ENCODE measurements at regions not wholly inside any gene's neighbourhood (a gene's known extent, or its start where the extent isn't known, plus 50 kb on each side); places are given as distances from the start of the nearest gene placed in this dataset.

DNA sequence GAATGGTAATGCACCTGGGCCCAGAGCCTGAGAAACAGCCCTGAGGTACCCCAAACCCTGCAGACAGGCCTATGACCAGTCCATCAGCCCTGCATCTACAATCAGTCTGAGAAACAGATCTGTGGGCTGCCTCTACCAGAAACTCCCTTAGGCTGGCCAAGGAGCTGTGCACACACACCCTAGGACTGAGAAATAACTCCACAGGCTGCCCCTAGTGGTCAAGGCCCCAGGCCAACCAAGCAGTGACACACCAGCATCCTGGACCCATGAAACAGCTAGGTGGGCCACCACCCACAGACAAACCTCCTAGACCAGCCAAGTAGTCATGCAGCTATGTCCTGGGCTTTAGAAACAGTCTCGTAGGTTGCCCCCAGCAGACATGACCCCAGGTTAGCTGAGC is 253.6 kb upstream of the VLDLR start:
- Mint-ChIP-seq H3K4me1 (ENCODE audit: low read depth, unreplicated experiment) (no peaks in the 10 kb centered on the region), H3K27ac (ENCODE audit: unreplicated experiment) (no peak overlapping the region), H3K27me3 (ENCODE audit: low read depth, unreplicated experiment) (no peaks in the 10 kb centered on the region), H3K9me3 (ENCODE audit: unreplicated experiment) (no peaks in the 10 kb centered on the region), H3K4me3 (ENCODE audit: unreplicated experiment) (no peak overlapping the region), H3K36me3 (ENCODE audit: low read depth, unreplicated experiment) (no peaks in the 10 kb centered on the region)
- Histone ChIP-seq H3K27ac (ENCODE audit: low read depth, low read length) (no peak overlapping the region), H4K20me1 (ENCODE audit: insufficient read depth, low read length) (no peaks in the 10 kb centered on the region), H3K36me3 (ENCODE audit: insufficient read depth, low read length) (no peaks in the 10 kb centered on the region), H3K27me3 (ENCODE audit: insufficient read depth, low read length) (no peaks in the 10 kb centered on the region), H3K4me3 (ENCODE audit: insufficient read depth, low read depth, low read length) (no peak overlapping the region), H3K79me2 (ENCODE audit: insufficient read depth, low read length) (no peaks in the 10 kb centered on the region), H3K4me1 (ENCODE audit: insufficient read depth, low read length) (no peaks in the 10 kb centered on the region), H3K4me2 (ENCODE audit: low read length) (no peak overlapping the region), H3K9me3 (ENCODE audit: insufficient read depth, low read depth, low read length) (peaks cover 4% of the 10 kb centered on the region), H3K9ac (ENCODE audit: low read length) (no peak overlapping the region), H2AFZ (ENCODE audit: low read depth, low read length) (no peak overlapping the region)
- no peak for DNase-seq (ENCODE audit: low read depth)
- FAIRE-seq, result no peak
- TF ChIP-seq, protein P1, sequence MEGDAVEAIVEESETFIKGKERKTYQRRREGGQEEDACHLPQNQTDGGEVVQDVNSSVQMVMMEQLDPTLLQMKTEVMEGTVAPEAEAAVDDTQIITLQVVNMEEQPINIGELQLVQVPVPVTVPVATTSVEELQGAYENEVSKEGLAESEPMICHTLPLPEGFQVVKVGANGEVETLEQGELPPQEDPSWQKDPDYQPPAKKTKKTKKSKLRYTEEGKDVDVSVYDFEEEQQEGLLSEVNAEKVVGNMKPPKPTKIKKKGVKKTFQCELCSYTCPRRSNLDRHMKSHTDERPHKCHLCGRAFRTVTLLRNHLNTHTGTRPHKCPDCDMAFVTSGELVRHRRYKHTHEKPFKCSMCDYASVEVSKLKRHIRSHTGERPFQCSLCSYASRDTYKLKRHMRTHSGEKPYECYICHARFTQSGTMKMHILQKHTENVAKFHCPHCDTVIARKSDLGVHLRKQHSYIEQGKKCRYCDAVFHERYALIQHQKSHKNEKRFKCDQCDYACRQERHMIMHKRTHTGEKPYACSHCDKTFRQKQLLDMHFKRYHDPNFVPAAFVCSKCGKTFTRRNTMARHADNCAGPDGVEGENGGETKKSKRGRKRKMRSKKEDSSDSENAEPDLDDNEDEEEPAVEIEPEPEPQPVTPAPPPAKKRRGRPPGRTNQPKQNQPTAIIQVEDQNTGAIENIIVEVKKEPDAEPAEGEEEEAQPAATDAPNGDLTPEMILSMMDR (IDR thresholded peaks at IDR 0.05; ENCODE audit: insufficient read depth, low read depth, low read length), result no peak
- TF ChIP-seq EZH2 (IDR thresholded peaks at IDR 0.05; ENCODE audit: insufficient read depth, low read length), result no peak

DNA sequence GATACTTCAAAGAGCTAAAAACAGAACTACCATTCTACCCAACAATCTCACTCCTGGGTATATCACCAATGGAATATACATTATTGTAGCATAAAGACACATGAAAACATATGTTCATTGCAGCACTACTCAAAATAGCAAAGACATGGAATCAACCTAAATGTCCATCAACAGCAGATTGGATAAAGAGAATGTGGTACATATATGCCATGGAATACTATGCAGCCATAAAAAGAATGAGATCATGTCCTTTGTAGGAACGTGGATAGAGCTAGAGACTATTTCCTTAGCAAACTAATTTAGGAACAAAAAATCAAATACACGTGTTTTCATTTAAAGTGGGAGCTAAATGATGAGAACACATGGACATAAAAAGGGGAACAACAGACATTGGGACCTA is 247.9 kb upstream of the VLDLR start:
- DNase-seq (ENCODE audit: low read depth) (no peak), FAIRE-seq (no peak)
- Histone ChIP-seq H3K9ac (ENCODE audit: low read length) (no peak overlapping the region), H3K27ac (ENCODE audit: low read depth, low read length) (no peak overlapping the region), H3K79me2 (ENCODE audit: insufficient read depth, low read length) (no peaks in the 10 kb centered on the region), H3K27me3 (ENCODE audit: insufficient read depth, low read length) (no peaks in the 10 kb centered on the region), H3K4me2 (ENCODE audit: low read length) (no peak overlapping the region), H4K20me1 (ENCODE audit: insufficient read depth, low read length) (no peaks in the 10 kb centered on the region), H3K9me3 (ENCODE audit: insufficient read depth, low read depth, low read length) (no peaks in the 10 kb centered on the region), H3K36me3 (ENCODE audit: insufficient read depth, low read length) (no peaks in the 10 kb centered on the region), H3K4me1 (ENCODE audit: insufficient read depth, low read length) (no peaks in the 10 kb centered on the region), H3K4me3 (ENCODE audit: insufficient read depth, low read depth, low read length) (no peak overlapping the region), H2AFZ (ENCODE audit: low read depth, low read length) (no peak overlapping the region)
- Mint-ChIP-seq H3K36me3 (ENCODE audit: low read depth, unreplicated experiment) (no peaks in the 10 kb centered on the region), H3K27ac (ENCODE audit: unreplicated experiment) (no peak overlapping the region), H3K9me3 (ENCODE audit: unreplicated experiment) (peaks cover 5% of the 10 kb centered on the region), H3K27me3 (ENCODE audit: low read depth, unreplicated experiment) (no peaks in the 10 kb centered on the region), H3K4me3 (ENCODE audit: unreplicated experiment) (no peak overlapping the region), H3K4me1 (ENCODE audit: low read depth, unreplicated experiment) (no peaks in the 10 kb centered on the region)
- TF ChIP-seq EZH2 (IDR thresholded peaks at IDR 0.05; ENCODE audit: insufficient read depth, low read length), result no peak
- TF ChIP-seq, protein P1 (IDR thresholded peaks at IDR 0.05; ENCODE audit: insufficient read depth, low read depth, low read length), result no peak

DNA sequence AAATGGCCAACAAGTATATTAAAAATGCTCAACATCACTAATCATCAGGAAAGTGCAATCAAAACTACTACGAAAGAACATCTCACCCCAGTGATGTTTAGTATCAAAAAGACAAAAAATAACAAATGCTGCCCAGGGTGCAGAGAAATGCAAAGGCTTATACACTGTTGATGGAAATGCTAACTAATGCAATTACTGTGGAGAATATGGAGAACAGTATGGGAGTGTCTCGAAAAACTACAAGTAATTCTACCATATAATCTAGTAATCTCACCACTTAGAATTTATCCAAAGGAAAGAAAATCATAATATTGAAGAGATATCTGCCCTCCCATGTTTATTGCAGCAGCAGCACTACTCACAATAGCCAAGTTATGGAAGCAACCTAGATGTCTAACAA is 246.5 kb upstream of the VLDLR start:
- Mint-ChIP-seq H3K27ac (ENCODE audit: unreplicated experiment) (no peak overlapping the region), H3K36me3 (ENCODE audit: low read depth, unreplicated experiment) (no peaks in the 10 kb centered on the region), H3K4me1 (ENCODE audit: low read depth, unreplicated experiment) (no peaks in the 10 kb centered on the region), H3K4me3 (ENCODE audit: unreplicated experiment) (no peak overlapping the region), H3K27me3 (ENCODE audit: low read depth, unreplicated experiment) (no peaks in the 10 kb centered on the region), H3K9me3 (ENCODE audit: unreplicated experiment) (peaks cover 8% of the 10 kb centered on the region)
- Histone ChIP-seq H3K4me3 (ENCODE audit: insufficient read depth, low read depth, low read length) (no peak overlapping the region), H2AFZ (ENCODE audit: low read depth, low read length) (no peak overlapping the region), H3K27ac (ENCODE audit: low read depth, low read length) (no peak overlapping the region), H3K4me1 (ENCODE audit: insufficient read depth, low read length) (no peaks in the 10 kb centered on the region), H3K9ac (ENCODE audit: low read length) (no peak overlapping the region), H3K4me2 (ENCODE audit: low read length) (no peak overlapping the region), H3K9me3 (ENCODE audit: insufficient read depth, low read depth, low read length) (no peaks in the 10 kb centered on the region), H3K27me3 (ENCODE audit: insufficient read depth, low read length) (no peaks in the 10 kb centered on the region), H3K36me3 (ENCODE audit: insufficient read depth, low read length) (no peaks in the 10 kb centered on the region), H4K20me1 (ENCODE audit: insufficient read depth, low read length) (no peaks in the 10 kb centered on the region), H3K79me2 (ENCODE audit: insufficient read depth, low read length) (no peaks in the 10 kb centered on the region)
- DNase-seq (ENCODE audit: low read depth) (no peak), FAIRE-seq (no peak)
- TF ChIP-seq EZH2 (IDR thresholded peaks at IDR 0.05; ENCODE audit: insufficient read depth, low read length), result no peak
- TF ChIP-seq, protein P1 (IDR thresholded peaks at IDR 0.05; ENCODE audit: insufficient read depth, low read depth, low read length), result no peak

All from astrocyte (in vitro differentiated cells and primary cell).